Adrenal gland (tissue), 5 donors: ENCODE measurements at regions not wholly inside any gene's neighbourhood (a gene's known extent, or its start where the extent isn't known, plus 50 kb on each side); places are given as distances from the start of the nearest gene placed in this dataset.

Experiments
- CTCF ChIP-seq, 6 experiments: fragments of 450-650 bp in 4 of 6; fragments of 200-600 bp in 2 of 6; sonication (generic) in 1 of 6; IDR thresholded peaks; 1 replicate in 5 of 6; 2 replicates in 1 of 6; pipeline versions ENCODE4 v1.5.1 to v1.8.0; 2016 to 2021; ENCODE audit warnings: antibody characterized with exemption in 6 of 6, mild to moderate bottlenecking in 2 of 6, moderate library complexity in 1 of 6
- POLR2A ChIP-seq, 2 donors: fragments of 450-650 bp; IDR thresholded peaks; one replicate each; pipeline ENCODE4 v1.6.1; 2017; ENCODE audit warnings: antibody characterized with exemption in 2 of 2, mild to moderate bottlenecking in 2 of 2, moderate library complexity in 1 of 2
- donor health status: DM: no; HTN: no; CAD: no.

DNA sequence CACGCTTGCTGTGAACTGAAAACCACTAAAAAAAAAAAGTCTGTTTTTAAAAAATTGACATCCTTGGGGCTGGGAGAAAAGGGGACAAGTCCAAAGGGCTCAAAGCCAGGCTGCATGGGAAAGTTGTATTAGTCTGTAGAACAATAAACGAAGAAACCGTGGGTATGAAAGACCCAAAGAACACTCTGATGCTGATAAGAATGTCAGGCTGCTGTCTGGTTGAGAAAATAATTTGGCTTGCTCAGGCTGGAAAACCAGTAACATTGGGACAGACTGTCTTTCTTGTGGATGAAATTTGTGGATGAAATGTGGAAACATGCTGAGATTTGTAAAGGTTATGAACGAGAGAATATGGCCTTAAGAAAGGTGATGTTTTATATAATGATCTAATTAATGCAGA lies 68.5 kb upstream of the HSPB3 start:
- TF ChIP-seq POLR2A (IDR thresholded peaks at IDR 0.05) = no peak
- no peak for TF ChIP-seq CTCF (IDR thresholded peaks at IDR 0.05)
